ENCODE measurements at regions not wholly inside any gene's neighbourhood (a gene's known extent, or its start where the extent isn't known, plus 50 kb on each side); places are given as distances from the start of the nearest gene placed in this dataset.

DNA sequence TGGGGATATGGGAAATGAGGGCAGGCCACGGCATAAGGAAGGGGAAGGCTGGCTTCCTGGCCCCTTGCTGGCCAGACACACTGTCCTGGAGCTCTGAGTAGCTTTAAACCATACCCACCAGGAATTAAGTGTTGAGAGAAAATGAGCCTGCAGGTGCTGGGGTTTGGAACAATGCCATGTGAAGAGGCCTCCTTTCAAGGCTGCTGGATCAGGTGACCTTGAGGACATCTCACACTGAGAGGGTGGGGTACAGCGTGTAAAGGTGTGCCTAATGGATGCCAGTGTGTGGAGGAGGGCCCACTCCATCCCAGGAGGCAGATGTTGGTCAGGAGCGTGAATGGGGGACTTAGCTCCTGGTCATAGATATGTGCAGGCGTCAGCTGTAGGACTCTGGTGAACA, 74.8 kb upstream of the MLN start:
- TF ChIP-seq, protein P1, sequence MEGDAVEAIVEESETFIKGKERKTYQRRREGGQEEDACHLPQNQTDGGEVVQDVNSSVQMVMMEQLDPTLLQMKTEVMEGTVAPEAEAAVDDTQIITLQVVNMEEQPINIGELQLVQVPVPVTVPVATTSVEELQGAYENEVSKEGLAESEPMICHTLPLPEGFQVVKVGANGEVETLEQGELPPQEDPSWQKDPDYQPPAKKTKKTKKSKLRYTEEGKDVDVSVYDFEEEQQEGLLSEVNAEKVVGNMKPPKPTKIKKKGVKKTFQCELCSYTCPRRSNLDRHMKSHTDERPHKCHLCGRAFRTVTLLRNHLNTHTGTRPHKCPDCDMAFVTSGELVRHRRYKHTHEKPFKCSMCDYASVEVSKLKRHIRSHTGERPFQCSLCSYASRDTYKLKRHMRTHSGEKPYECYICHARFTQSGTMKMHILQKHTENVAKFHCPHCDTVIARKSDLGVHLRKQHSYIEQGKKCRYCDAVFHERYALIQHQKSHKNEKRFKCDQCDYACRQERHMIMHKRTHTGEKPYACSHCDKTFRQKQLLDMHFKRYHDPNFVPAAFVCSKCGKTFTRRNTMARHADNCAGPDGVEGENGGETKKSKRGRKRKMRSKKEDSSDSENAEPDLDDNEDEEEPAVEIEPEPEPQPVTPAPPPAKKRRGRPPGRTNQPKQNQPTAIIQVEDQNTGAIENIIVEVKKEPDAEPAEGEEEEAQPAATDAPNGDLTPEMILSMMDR (IDR thresholded peaks at IDR 0.05; ENCODE audit: borderline replicate concordance, insufficient read depth, low read depth, low read length), result no peak

GRCh38 chr6:33877982-33878535, 74.3 kb upstream of the MLN start:
- TF ChIP-seq, protein P1 (IDR thresholded peaks at IDR 0.05; ENCODE audit: borderline replicate concordance, insufficient read depth, low read depth, low read length), result no peak
- no peak overlapping the region for H3K4me3 ChIP-seq (ENCODE audit: low read depth, low read length)

More for the DNA sequence above, 74.8 kb upstream of the MLN start:
- H3K4me3 ChIP-seq (ENCODE audit: low read depth, low read length), result no peak overlapping the region

DNA sequence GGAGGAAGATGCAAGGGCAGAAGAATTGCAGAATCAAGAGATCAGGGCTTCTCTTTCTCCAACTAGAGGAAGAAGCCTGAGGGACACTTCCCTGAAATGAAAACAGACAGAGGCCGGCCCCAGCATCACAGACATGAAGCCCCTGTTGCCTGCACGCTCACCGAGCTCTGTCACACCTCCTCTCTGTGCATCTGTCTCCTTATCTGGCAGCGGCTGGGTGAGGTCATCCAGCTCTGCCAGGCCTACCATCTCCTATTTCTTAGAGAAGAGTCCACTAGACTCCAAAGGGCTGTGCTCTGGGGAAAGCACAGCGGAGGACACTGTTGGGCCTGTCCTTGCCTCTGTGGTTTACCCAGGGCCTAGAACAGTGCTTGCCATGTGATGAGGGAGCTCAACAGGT, 71.9 kb upstream of the MLN start:
- TF ChIP-seq, protein P1 (IDR thresholded peaks at IDR 0.05; ENCODE audit: borderline replicate concordance, insufficient read depth, low read depth, low read length), result no peak
- no peak overlapping the region for H3K4me3 ChIP-seq (ENCODE audit: low read depth, low read length)

GRCh38 chr6:33875141-33875581, 71.4 kb upstream of the MLN start:
- H3K4me3 ChIP-seq (ENCODE audit: low read depth, low read length), result no peak overlapping the region
- TF ChIP-seq, protein P1 (IDR thresholded peaks at IDR 0.05; ENCODE audit: borderline replicate concordance, insufficient read depth, low read depth, low read length), result no peak

- no peak overlapping the region for H3K4me3 ChIP-seq (ENCODE audit: low read depth, low read length)
- TF ChIP-seq, protein P1 (IDR thresholded peaks at IDR 0.05; ENCODE audit: borderline replicate concordance, insufficient read depth, low read depth, low read length), result no peak
These were observed 70.4 kb upstream of the MLN start for GRCh38 chr6:33874136-33874760.

DNA sequence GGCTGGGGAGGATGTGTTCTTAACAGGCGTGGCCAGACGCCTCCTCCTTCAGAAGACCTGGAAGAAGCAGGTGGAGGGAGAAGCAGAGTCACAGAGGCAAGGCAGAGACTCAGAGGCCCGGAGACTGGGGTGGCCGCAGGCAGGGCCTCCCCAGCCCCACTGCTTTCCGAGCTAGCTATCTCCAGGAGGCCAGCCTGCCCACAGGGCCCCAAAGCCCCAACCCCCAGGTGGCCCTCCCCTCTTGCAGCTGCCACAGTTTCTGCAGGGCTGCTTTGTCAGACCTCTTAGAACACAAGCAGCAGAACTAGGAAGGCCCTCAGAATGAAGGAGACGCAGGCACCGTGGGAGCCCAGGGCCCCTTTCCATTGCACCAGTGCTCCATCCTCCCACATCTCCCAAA, 69.0 kb upstream of the MLN start:
- TF ChIP-seq, protein P1 (IDR thresholded peaks at IDR 0.05; ENCODE audit: borderline replicate concordance, insufficient read depth, low read depth, low read length), result no peak
- H3K4me3 ChIP-seq (ENCODE audit: low read depth, low read length), result no peak overlapping the region

- TF ChIP-seq, protein P1 (IDR thresholded peaks at IDR 0.05; ENCODE audit: borderline replicate concordance, insufficient read depth, low read depth, low read length), result no peak
These were observed 66.1 kb upstream of the MLN start for GRCh38 chr6:33869826-33870423.

More at GRCh38 chr6:33869826-33870423, 66.1 kb upstream of the MLN start:
- H3K4me3 ChIP-seq (ENCODE audit: low read depth, low read length), result no peak overlapping the region

Measured in GM12875 (cell line).